ENCODE measurements at regions not wholly inside any gene's neighbourhood (a gene's known extent, or its start where the extent isn't known, plus 50 kb on each side); places are given as distances from the start of the nearest gene placed in this dataset.

GRCh38 chr15:101124731-101125451 lies 127.0 kb downstream of the CHSY1 start:
- Histone ChIP-seq H3K9me3 (replicated peaks in 1 of 11) (peaks cover 0 to 2% (median 0%) of the 10 kb centered on the region in 11 experiments; a peak in 3 of 22 replicates), H3K27ac (no peak overlapping the region), H3K9ac (no peak overlapping the region), H3K4me2 (peak overlapping the region; percentile 1 to 96 (median 32); a peak in 19 of 22 replicates), H3K36me3 (no peaks in the 10 kb centered on the region), H3K4me1 (peaks cover 86 to 98% (median 93%) of the 10 kb centered on the region in 10 experiments), H3K27me3 (no peaks in the 10 kb centered on the region), H4K20me1 (no peaks in the 10 kb centered on the region), H3K4me3 (no peak overlapping the region)
- TF ChIP-seq Cebpa-rat (IDR thresholded peaks at IDR 0.05) = no peak

GRCh38 chr15:101123222-101123910 lies 128.5 kb downstream of the CHSY1 start:
- H3K27me3 ChIP-seq = no peaks in the 10 kb centered on the region
- no peak for TF ChIP-seq Cebpa-rat (IDR thresholded peaks at IDR 0.05)
- no peak overlapping the region for H3K9ac ChIP-seq
- no peak overlapping the region for H3K4me3 ChIP-seq
- no peaks in the 10 kb centered on the region for H4K20me1 ChIP-seq
- peaks cover 71 to 96% (median 81%) of the 10 kb centered on the region in 10 experiments for H3K4me1 ChIP-seq
- H3K36me3 ChIP-seq = no peaks in the 10 kb centered on the region
- H3K9me3 ChIP-seq (replicated peaks in 1 of 11) = no peaks in the 10 kb centered on the region; a peak in 1 of 22 replicates
- 0 out of 22 replicates have a peak overlapping the region, but pooled peaks of 1 of the 11 experiments have one; percentile 11 for H3K27ac ChIP-seq
- peak overlapping the region in 10 of 11 experiments; percentile 11 to 100 (median 92); a peak in 11 of 22 replicates for H3K4me2 ChIP-seq

- peak overlapping the region in 6 of 11 experiments; percentile 61 to 84 (median 79); a peak in 7 of 22 replicates for H3K9ac ChIP-seq
- peak overlapping the region in 1 of 10 experiments; percentile 63; a peak in 2 of 20 replicates for H3K4me3 ChIP-seq
- peaks cover 65 to 91% (median 76%) of the 10 kb centered on the region in 10 experiments for H3K4me1 ChIP-seq
- no peaks in the 10 kb centered on the region for H3K27me3 ChIP-seq
- no peaks in the 10 kb centered on the region for H3K9me3 ChIP-seq (replicated peaks in 1 of 11)
- H3K27ac ChIP-seq = peak overlapping the region in 4 of 11 experiments; percentile 22 to 79 (median 73); a peak in 5 of 22 replicates
- no peaks in the 10 kb centered on the region for H4K20me1 ChIP-seq
- peak overlapping the region; percentile 86 to 100 (median 97); a peak in 20 of 22 replicates for H3K4me2 ChIP-seq
- TF ChIP-seq Cebpa-rat (IDR thresholded peaks at IDR 0.05) = no peak
- H3K36me3 ChIP-seq = no peaks in the 10 kb centered on the region
Observed at GRCh38 chr15:101122806-101123205, 129.0 kb downstream of the CHSY1 start.

DNA sequence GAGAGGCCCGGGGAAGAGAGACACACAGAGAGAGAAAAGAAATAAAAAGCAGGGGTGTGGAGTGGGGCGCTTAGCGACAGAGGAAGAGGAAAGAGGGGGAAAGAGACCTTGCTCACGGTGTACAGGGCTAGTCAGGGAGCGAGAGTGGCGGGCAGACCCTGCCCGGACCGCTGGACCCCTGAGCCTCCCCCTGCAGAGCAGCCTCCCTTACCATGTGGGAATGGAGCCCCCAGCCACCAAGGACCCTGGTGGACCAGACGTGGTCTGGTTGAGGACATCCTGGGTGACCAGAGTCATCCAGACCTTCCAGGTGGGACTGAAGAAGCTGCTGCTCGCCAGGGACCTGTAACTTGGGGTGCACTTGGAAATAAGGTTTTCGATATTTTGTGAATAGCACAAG lies 129.6 kb downstream of the CHSY1 start:
- Histone ChIP-seq H3K9ac (peak overlapping the region; percentile 61 to 84 (median 71)), H3K27me3 (no peaks in the 10 kb centered on the region), H3K9me3 (replicated peaks in 1 of 11) (no peaks in the 10 kb centered on the region), H3K4me2 (peak overlapping the region; percentile 86 to 100 (median 97)), H3K4me1 (peaks cover 63 to 88% (median 74%) of the 10 kb centered on the region in 10 experiments), H4K20me1 (no peaks in the 10 kb centered on the region), H3K4me3 (peak overlapping the region; percentile 30 to 66 (median 50); a peak in 19 of 20 replicates), H3K36me3 (no peaks in the 10 kb centered on the region), H3K27ac (peak overlapping the region; percentile 21 to 84 (median 71); a peak in 18 of 22 replicates)
- no peak for TF ChIP-seq Cebpa-rat (IDR thresholded peaks at IDR 0.05)

GRCh38 chr15:101121511-101122090 lies 130.2 kb downstream of the CHSY1 start:
- peaks cover 63 to 88% (median 74%) of the 10 kb centered on the region in 10 experiments for H3K4me1 ChIP-seq
- no peaks in the 10 kb centered on the region for H3K27me3 ChIP-seq
- H3K4me2 ChIP-seq = peak overlapping the region; percentile 86 to 100 (median 97)
- no peaks in the 10 kb centered on the region for H4K20me1 ChIP-seq
- no peaks in the 10 kb centered on the region for H3K36me3 ChIP-seq
- TF ChIP-seq Cebpa-rat (IDR thresholded peaks at IDR 0.05) = no peak
- H3K4me3 ChIP-seq = peak overlapping the region; percentile 30 to 66 (median 50); a peak in 19 of 20 replicates
- H3K9ac ChIP-seq = peak overlapping the region; percentile 61 to 84 (median 71)
- H3K27ac ChIP-seq = peak overlapping the region; percentile 21 to 84 (median 71); a peak in 20 of 22 replicates
- H3K9me3 ChIP-seq (replicated peaks in 1 of 11) = no peaks in the 10 kb centered on the region

GRCh38 chr15:101120987-101121386 lies 130.9 kb downstream of the CHSY1 start:
- TF ChIP-seq Cebpa-rat (IDR thresholded peaks at IDR 0.05) = no peak
- Histone ChIP-seq H3K9me3 (replicated peaks in 1 of 11) (no peaks in the 10 kb centered on the region), H4K20me1 (no peaks in the 10 kb centered on the region), H3K4me1 (peaks cover 63 to 88% (median 74%) of the 10 kb centered on the region in 10 experiments), H3K36me3 (no peaks in the 10 kb centered on the region), H3K4me2 (peak overlapping the region; percentile 86 to 100 (median 97)), H3K4me3 (peak overlapping the region in 5 of 10 experiments; percentile 52 to 66 (median 55); a peak in 9 of 20 replicates), H3K27me3 (no peaks in the 10 kb centered on the region), H3K27ac (peak overlapping the region in 9 of 11 experiments; percentile 23 to 84 (median 72); a peak in 15 of 22 replicates), H3K9ac (peak overlapping the region in 10 of 11 experiments; percentile 61 to 84 (median 72); a peak in 15 of 22 replicates)

DNA sequence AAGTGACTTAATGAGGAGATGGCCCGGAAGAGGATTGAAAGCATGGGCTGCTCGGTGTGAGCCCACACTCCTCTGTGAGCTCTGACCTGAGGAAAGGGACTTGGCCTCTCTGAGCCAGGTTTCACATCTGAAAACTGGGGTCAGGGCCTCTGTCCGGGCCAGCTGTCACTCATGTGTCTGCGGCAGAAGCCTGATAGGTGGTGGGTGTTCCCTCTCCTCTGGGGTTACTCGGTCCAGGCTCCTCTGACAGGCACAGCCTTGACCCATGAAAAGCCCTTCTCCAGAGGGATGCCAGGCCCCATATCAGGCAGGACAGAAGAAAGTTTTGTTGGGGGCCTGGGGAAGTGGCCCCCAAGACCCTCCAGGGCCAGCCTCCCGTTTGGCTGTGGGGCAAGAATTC lies 131.4 kb downstream of the CHSY1 start:
- peak overlapping the region in 4 of 11 experiments; percentile 75 to 84 (median 78); a peak in 10 of 22 replicates for H3K27ac ChIP-seq
- H3K9ac ChIP-seq = peak overlapping the region in 7 of 11 experiments; percentile 61 to 84 (median 79); a peak in 8 of 22 replicates
- peak overlapping the region; percentile 86 to 100 (median 97) for H3K4me2 ChIP-seq
- no peak for TF ChIP-seq Cebpa-rat (IDR thresholded peaks at IDR 0.05)
- peak overlapping the region in 2 of 10 experiments; percentile 55 to 63; a peak in 2 of 20 replicates for H3K4me3 ChIP-seq
- no peaks in the 10 kb centered on the region for H3K27me3 ChIP-seq
- H3K9me3 ChIP-seq (replicated peaks in 1 of 11) = no peaks in the 10 kb centered on the region
- no peaks in the 10 kb centered on the region for H4K20me1 ChIP-seq
- H3K36me3 ChIP-seq = no peaks in the 10 kb centered on the region
- peaks cover 64 to 88% (median 74%) of the 10 kb centered on the region in 10 experiments for H3K4me1 ChIP-seq

All from BLaER1 treated with 17β-estradiol and CSF1 and Interleukin-3, amounts not matched to agents 10 nM and 100 nM (cell line).